ENCODE measurements at regions not wholly inside any gene's neighbourhood (a gene's known extent, or its start where the extent isn't known, plus 50 kb on each side); places are given as distances from the start of the nearest gene placed in this dataset.

- TF ChIP-seq CTCF (IDR thresholded peaks at IDR 0.05) (no peak), EZH2 (IDR thresholded peaks at IDR 0.05) (no peak)
Observed at GRCh38 chr13:40331802-40332201, 334.6 kb downstream of the FOXO1 start.
